GM18498 (cell line): ENCODE measurements at regions not wholly inside any gene's neighbourhood (a gene's known extent, or its start where the extent isn't known, plus 50 kb on each side); places are given as distances from the start of the nearest gene placed in this dataset.

Experiments used
- ATAC-seq: cut with Tn5 transposase; IDR thresholded peaks from one replicate; pipeline ENCODE4 v1.9.1; 2021; ENCODE audit warnings: mild to moderate bottlenecking, moderate library complexity; ENCODE audit not compliant: unreplicated experiment

GRCh38 chr14:56498112-56498511 is 81.5 kb upstream of the TMEM260 start:
- no peak for ATAC-seq

DNA sequence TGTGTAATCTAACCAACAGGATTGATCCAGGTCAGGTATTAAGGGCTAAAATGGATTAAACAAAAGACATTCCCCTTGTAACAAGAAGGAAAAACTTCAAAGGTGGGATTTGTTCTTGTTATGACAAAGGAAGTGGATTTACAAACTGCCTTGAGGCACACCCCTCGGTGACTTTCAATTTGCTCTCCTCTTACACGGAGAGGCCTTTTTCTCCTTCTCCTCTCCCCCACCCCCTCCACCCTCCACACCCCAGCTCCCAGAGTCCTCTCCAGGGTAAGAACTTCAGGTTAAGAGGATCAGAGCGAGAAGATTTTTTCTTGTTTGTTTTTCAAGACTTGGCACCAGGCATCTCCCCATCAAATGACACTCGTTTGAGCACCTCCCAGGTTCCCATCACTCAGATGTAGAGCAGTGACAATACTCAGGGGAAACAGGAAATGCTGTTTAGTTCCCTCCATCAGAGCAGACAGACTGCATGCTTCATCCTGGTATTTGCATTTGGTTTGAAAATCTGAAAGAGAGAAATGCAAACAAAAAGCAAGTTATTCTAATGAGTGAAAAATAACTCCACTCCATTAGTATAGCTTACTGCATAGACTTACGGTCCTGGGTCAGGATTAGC is 77.6 kb upstream of the TMEM260 start:
- ATAC-seq = no peak

DNA sequence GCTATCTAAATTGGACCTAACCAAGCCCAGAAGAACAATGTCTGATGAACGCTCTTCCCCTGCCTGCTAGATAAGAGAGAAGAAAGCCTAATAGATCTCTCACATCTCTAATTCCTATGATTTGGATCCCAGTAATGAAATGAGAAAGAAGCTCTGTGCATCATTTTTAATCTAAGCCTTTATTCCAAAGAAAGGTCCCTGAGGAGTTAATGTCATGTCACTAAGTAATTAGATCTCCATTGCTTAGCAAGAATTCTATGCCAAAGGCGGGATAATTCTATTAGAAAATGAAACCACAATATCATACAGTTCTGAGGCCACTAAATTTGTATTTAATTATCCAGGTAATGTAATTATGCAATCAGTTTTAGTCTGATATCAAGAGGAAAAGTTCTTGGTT is 74.2 kb upstream of the TMEM260 start:
- ATAC-seq = no peak

GRCh38 chr14:56512521-56512920 is 67.1 kb upstream of the TMEM260 start:
- ATAC-seq = no peak

GRCh38 chr14:56514663-56515371 is 64.8 kb upstream of the TMEM260 start:
- ATAC-seq = no peak

- no peak for ATAC-seq
Observed at GRCh38 chr14:56515739-56516138, 63.9 kb upstream of the TMEM260 start.

DNA sequence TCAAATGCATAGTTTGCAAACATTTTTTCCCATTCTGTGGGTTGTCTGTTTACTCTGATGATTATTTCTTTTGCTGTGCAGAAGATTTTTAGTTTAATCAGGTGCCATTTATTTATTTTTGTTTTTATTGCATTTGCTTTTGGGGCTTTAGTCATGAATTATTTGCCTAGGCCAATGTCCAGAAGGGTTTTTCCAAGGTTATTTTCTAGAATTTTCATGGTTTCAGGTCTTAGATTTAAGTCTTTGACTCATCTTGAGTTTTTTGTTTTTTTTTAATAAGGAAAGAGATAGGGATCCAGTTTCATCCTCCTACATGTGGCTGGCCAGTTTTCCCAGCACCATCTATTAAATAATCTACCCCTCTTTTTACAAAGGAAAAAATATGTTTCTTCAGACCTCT is 57.2 kb upstream of the TMEM260 start:
- no peak for ATAC-seq

DNA sequence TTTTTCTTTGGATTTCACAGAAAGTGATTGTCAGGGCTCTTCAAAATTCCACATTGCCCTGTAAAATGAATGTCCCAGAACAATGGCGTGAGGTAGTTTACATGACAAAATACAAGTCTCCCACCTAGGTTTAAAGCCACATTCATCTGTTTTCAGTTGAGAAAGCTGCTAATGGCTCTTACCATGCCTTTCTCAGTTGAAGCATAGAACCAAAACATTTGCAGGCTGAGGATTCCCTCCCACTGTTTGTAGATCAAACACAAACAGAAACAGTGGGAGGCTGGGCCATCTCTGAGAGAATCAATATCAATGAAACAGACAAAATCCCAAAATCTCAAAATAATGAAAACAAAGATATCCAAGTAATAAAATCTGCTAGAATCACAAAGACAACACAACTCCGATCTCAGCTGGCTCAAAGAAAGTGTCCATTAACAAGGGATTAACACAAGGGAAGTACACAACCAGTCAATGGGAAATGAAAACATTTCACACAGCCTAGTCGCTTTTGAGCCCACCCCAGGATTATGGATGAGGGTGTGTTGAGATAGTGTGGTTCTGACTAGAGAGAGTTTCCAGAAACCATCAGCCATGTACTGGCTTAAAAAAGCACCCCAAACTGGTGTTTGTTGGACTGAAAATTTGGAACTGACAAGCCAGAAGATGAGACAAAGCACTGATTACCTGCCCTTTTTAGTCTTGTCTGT is 54.5 kb upstream of the TMEM260 start:
- ATAC-seq = no peak

GRCh38 chr14:56528927-56529326 is 50.7 kb upstream of the TMEM260 start:
- ATAC-seq = no peak
